ENCODE measurements at regions not wholly inside any gene's neighbourhood (a gene's known extent, or its start where the extent isn't known, plus 50 kb on each side); places are given as distances from the start of the nearest gene placed in this dataset.

DNA sequence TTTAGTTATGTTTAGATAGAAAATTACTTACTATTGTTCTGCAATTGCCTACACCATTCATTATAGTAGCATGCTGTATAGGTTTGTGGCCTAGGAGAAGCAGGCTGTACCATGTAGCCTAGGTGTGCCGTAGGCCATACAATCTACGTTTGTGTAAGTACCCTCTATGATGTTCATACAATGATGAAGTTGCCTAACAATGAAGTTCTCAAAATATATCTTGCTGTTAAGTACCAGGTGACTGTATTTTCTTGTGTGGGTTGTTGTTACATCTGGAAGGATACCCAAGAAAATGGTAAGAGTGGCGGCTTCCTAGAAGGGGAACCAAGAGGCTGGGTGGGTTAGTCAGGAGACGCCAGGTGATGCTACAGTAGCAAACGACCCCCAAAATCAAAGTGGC, 88.3 kb upstream of the FOXF1 start:
- TF ChIP-seq, protein P1, sequence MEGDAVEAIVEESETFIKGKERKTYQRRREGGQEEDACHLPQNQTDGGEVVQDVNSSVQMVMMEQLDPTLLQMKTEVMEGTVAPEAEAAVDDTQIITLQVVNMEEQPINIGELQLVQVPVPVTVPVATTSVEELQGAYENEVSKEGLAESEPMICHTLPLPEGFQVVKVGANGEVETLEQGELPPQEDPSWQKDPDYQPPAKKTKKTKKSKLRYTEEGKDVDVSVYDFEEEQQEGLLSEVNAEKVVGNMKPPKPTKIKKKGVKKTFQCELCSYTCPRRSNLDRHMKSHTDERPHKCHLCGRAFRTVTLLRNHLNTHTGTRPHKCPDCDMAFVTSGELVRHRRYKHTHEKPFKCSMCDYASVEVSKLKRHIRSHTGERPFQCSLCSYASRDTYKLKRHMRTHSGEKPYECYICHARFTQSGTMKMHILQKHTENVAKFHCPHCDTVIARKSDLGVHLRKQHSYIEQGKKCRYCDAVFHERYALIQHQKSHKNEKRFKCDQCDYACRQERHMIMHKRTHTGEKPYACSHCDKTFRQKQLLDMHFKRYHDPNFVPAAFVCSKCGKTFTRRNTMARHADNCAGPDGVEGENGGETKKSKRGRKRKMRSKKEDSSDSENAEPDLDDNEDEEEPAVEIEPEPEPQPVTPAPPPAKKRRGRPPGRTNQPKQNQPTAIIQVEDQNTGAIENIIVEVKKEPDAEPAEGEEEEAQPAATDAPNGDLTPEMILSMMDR (IDR thresholded peaks at IDR 0.05; ENCODE audit: low read length) = no peak
- no peak for TF ChIP-seq EZH2 (optimal IDR thresholded peaks at IDR 0.05; ENCODE audit: low read depth, low read length)
